ENCODE measurements at regions not wholly inside any gene's neighbourhood (a gene's known extent, or its start where the extent isn't known, plus 50 kb on each side); places are given as distances from the start of the nearest gene placed in this dataset.

GRCh38 chr9:84471816-84472215 lies 131.3 kb upstream of the SLC28A3 start:
- Histone ChIP-seq H3K27ac (ENCODE audit: low read length) (no peak overlapping the region), H3K4me3 (ENCODE audit: low read length) (no peak overlapping the region), H3K79me2 (ENCODE audit: low read length) (no peaks in the 10 kb centered on the region), H3K4me1 (ENCODE audit: insufficient read depth, low read length) (no peaks in the 10 kb centered on the region), H3K4me2 (ENCODE audit: low read length) (no peak overlapping the region), H3K9ac (ENCODE audit: low read length) (no peak overlapping the region), H3K36me3 (ENCODE audit: low read depth, low read length) (no peaks in the 10 kb centered on the region), H3K9me2 (replicated peaks; ENCODE audit: low read length) (no peaks in the 10 kb centered on the region), H2AFZ (ENCODE audit: low read length) (no peak overlapping the region), H3K9me3 (ENCODE audit: low read length) (no peaks in the 10 kb centered on the region), H3K27me3 (ENCODE audit: low read length) (no peaks in the 10 kb centered on the region), H4K20me1 (ENCODE audit: low read length) (no peaks in the 10 kb centered on the region), H3F3A (ENCODE audit: low read length, unreplicated experiment) (no peaks in the 10 kb centered on the region)
- no peak for DNase-seq
- CTCF ChIA-PET: no interaction called here
- no peak for ATAC-seq
- intact Hi-C loops (cut with micrococcal nuclease): no loop called here
- TF ChIP-seq CTCF (conservative IDR thresholded peaks at IDR 0.05; ENCODE audit: low read depth, low read length): no peak
- no peak for TF ChIP-seq EZH2 (IDR thresholded peaks at IDR 0.05; ENCODE audit: low read length, unreplicated experiment)
- TF ChIP-seq EZH2phosphoT487 (IDR thresholded peaks at IDR 0.05; ENCODE audit: borderline replicate concordance, low read length): no peak
- no TSS peak for BruUV-seq (replicated peaks)
- POLR2A ChIA-PET (ENCODE audit: unreplicated experiment): no interaction called here

- TF ChIP-seq EZH2 (IDR thresholded peaks at IDR 0.05; ENCODE audit: low read length, unreplicated experiment) (no peak), CTCF (conservative IDR thresholded peaks at IDR 0.05; ENCODE audit: low read depth, low read length) (no peak), EZH2phosphoT487 (IDR thresholded peaks at IDR 0.05; ENCODE audit: borderline replicate concordance, low read length) (no peak)
- no TSS peak for BruUV-seq (replicated peaks)
- Histone ChIP-seq H3K79me2 (ENCODE audit: low read length) (no peaks in the 10 kb centered on the region), H3K9me2 (replicated peaks; ENCODE audit: low read length) (no peaks in the 10 kb centered on the region), H2AFZ (ENCODE audit: low read length) (no peak overlapping the region), H3F3A (ENCODE audit: low read length, unreplicated experiment) (no peaks in the 10 kb centered on the region), H3K4me2 (ENCODE audit: low read length) (no peak overlapping the region), H3K9ac (ENCODE audit: low read length) (no peak overlapping the region), H3K9me3 (ENCODE audit: low read length) (no peaks in the 10 kb centered on the region), H3K36me3 (ENCODE audit: low read depth, low read length) (no peaks in the 10 kb centered on the region), H3K4me1 (ENCODE audit: insufficient read depth, low read length) (no peaks in the 10 kb centered on the region), H3K27ac (ENCODE audit: low read length) (no peak overlapping the region), H4K20me1 (ENCODE audit: low read length) (no peaks in the 10 kb centered on the region), H3K4me3 (ENCODE audit: low read length) (no peak overlapping the region), H3K27me3 (ENCODE audit: low read length) (no peaks in the 10 kb centered on the region)
- intact Hi-C loops (cut with micrococcal nuclease): no loop called here
- ChIA-PET POLR2A (ENCODE audit: unreplicated experiment) (no interaction called here), CTCF (no interaction called here)
- ATAC-seq (no peak), DNase-seq (no peak)
Measured at GRCh38 chr9:84478996-84479395, 138.4 kb upstream of the SLC28A3 start.

GRCh38 chr9:84480071-84480470 lies 139.5 kb upstream of the SLC28A3 start:
- H3K9me2 ChIP-seq (replicated peaks; ENCODE audit: low read length): no peaks in the 10 kb centered on the region
- H3K36me3 ChIP-seq (ENCODE audit: low read depth, low read length): no peaks in the 10 kb centered on the region
- ChIA-PET POLR2A (ENCODE audit: unreplicated experiment) (no interaction called here), CTCF (no interaction called here)
- no peaks in the 10 kb centered on the region for H3F3A ChIP-seq (ENCODE audit: low read length, unreplicated experiment)
- no peak for DNase-seq
- no peaks in the 10 kb centered on the region for H3K9me3 ChIP-seq (ENCODE audit: low read length)
- TF ChIP-seq EZH2phosphoT487 (IDR thresholded peaks at IDR 0.05; ENCODE audit: borderline replicate concordance, low read length) (no peak), EZH2 (IDR thresholded peaks at IDR 0.05; ENCODE audit: low read length, unreplicated experiment) (no peak), CTCF (conservative IDR thresholded peaks at IDR 0.05; ENCODE audit: low read depth, low read length) (no peak)
- H3K9ac ChIP-seq (ENCODE audit: low read length): no peak overlapping the region
- no peaks in the 10 kb centered on the region for H3K4me1 ChIP-seq (ENCODE audit: insufficient read depth, low read length)
- H3K27me3 ChIP-seq (ENCODE audit: low read length): no peaks in the 10 kb centered on the region
- no peak for ATAC-seq
- intact Hi-C loops (cut with micrococcal nuclease): no loop called here
- BruUV-seq (replicated peaks): no TSS peak
- H3K4me2 ChIP-seq (ENCODE audit: low read length): no peak overlapping the region
- no peaks in the 10 kb centered on the region for H3K79me2 ChIP-seq (ENCODE audit: low read length)
- no peak overlapping the region for H2AFZ ChIP-seq (ENCODE audit: low read length)
- H3K27ac ChIP-seq (ENCODE audit: low read length): no peak overlapping the region
- no peak overlapping the region for H3K4me3 ChIP-seq (ENCODE audit: low read length)
- no peaks in the 10 kb centered on the region for H4K20me1 ChIP-seq (ENCODE audit: low read length)
